C4-2B (cell line): ENCODE measurements at regions not wholly inside any gene's neighbourhood (a gene's known extent, or its start where the extent isn't known, plus 50 kb on each side); places are given as distances from the start of the nearest gene placed in this dataset.

ENCODE experiments used
- ZFX ChIP-seq: fragments of 450-650 bp; IDR thresholded peaks from 2 replicates; pipeline ENCODE4 v1.6.1; 2017
- TF ChIP-seq, protein P1 (sequence below): fragments of 450-650 bp; conservative IDR thresholded peaks from 2 replicates; pipeline ENCODE4 v1.5.1; 2017; ENCODE audit warnings: mild to moderate bottlenecking

DNA sequence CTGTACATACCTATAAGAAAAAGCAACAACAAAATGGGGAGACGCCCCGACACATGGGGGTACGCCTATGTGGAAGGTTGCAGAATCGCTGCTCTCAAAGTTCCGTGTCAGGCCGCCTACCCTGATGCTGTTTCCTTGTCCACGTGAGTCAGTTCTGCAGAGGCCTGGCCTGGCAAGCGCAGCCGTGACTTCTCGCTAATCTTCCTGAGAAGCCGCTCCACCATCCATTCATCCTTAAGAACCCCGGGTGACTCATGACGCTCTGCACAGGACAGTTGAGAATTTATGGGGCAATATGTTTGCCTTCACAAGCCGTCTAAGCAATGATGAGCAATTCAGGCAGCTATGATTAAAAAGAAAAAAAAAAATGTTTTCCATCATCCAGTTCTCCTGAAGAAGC is 122.3 kb upstream of the TMPRSS2 start:
- TF ChIP-seq, protein P1, sequence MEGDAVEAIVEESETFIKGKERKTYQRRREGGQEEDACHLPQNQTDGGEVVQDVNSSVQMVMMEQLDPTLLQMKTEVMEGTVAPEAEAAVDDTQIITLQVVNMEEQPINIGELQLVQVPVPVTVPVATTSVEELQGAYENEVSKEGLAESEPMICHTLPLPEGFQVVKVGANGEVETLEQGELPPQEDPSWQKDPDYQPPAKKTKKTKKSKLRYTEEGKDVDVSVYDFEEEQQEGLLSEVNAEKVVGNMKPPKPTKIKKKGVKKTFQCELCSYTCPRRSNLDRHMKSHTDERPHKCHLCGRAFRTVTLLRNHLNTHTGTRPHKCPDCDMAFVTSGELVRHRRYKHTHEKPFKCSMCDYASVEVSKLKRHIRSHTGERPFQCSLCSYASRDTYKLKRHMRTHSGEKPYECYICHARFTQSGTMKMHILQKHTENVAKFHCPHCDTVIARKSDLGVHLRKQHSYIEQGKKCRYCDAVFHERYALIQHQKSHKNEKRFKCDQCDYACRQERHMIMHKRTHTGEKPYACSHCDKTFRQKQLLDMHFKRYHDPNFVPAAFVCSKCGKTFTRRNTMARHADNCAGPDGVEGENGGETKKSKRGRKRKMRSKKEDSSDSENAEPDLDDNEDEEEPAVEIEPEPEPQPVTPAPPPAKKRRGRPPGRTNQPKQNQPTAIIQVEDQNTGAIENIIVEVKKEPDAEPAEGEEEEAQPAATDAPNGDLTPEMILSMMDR: no peak
- TF ChIP-seq ZFX: no peak
